ENCODE measurements at regions not wholly inside any gene's neighbourhood (a gene's known extent, or its start where the extent isn't known, plus 50 kb on each side); places are given as distances from the start of the nearest gene placed in this dataset.

- Histone ChIP-seq H3K36me3 (no peaks in the 10 kb centered on the region), H3K27ac (replicated peaks) (no peak overlapping the region), H3K27me3 (ENCODE audit: low read depth) (no peaks in the 10 kb centered on the region), H3K4me3 (no peak overlapping the region), H3K9me3 (replicated peaks) (no peaks in the 10 kb centered on the region), H3K4me1 (no peaks in the 10 kb centered on the region)
- no peak for DNase-seq
- intact Hi-C loops (cut with micrococcal nuclease) = no loop called here
- TF ChIP-seq, protein P1, sequence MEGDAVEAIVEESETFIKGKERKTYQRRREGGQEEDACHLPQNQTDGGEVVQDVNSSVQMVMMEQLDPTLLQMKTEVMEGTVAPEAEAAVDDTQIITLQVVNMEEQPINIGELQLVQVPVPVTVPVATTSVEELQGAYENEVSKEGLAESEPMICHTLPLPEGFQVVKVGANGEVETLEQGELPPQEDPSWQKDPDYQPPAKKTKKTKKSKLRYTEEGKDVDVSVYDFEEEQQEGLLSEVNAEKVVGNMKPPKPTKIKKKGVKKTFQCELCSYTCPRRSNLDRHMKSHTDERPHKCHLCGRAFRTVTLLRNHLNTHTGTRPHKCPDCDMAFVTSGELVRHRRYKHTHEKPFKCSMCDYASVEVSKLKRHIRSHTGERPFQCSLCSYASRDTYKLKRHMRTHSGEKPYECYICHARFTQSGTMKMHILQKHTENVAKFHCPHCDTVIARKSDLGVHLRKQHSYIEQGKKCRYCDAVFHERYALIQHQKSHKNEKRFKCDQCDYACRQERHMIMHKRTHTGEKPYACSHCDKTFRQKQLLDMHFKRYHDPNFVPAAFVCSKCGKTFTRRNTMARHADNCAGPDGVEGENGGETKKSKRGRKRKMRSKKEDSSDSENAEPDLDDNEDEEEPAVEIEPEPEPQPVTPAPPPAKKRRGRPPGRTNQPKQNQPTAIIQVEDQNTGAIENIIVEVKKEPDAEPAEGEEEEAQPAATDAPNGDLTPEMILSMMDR (IDR thresholded peaks at IDR 0.05; ENCODE audit: borderline replicate concordance) = no peak
These were observed 701.3 kb downstream of the EDEM1 start for GRCh38 chr3:5888851-5889250.

DNA sequence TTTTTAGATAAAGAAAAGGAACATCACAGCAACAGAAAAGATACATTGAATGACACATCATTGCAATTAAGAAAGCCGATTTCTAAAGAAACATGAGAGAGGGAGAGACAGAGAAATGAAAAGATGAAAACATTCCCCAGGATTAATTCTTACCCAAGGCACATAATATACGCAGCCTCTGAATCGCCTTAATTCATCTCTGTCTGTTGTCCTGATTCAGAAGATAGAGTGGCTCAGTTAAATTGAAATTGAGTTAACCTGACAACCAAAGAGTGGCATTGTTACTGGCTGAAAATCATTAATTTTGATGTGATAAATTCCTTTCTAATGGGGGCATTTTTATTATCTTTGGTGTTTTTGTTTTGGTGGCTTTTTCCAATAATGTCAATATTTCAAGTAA lies 701.9 kb downstream of the EDEM1 start:
- Histone ChIP-seq H3K27me3 (ENCODE audit: low read depth) (no peaks in the 10 kb centered on the region), H3K9me3 (replicated peaks) (no peaks in the 10 kb centered on the region), H3K4me1 (no peaks in the 10 kb centered on the region), H3K4me3 (no peak overlapping the region), H3K27ac (replicated peaks) (no peak overlapping the region), H3K36me3 (no peaks in the 10 kb centered on the region)
- TF ChIP-seq, protein P1 (IDR thresholded peaks at IDR 0.05; ENCODE audit: borderline replicate concordance) = no peak
- no peak for DNase-seq
- intact Hi-C loops (cut with micrococcal nuclease) = no loop called here

DNA sequence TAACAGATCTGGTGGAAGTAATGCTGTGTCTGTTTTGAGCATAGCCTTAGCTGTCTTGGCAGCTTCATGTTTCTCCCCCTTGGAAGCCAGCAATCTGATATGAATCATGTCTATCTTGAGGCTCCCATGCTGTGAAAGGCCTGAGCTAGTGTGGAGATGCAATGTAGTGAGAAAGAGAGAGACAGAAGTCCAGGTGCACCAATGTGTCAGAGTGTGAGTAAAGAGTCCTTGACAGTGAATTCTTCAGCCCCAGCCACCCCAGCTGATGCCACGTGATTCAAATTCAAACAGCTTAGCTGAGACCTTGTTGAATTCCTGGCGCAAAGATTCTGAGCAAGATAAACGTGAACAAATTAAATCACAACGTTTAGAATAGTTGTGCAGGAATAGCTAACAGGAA lies 704.2 kb downstream of the EDEM1 start:
- H3K36me3 ChIP-seq = no peaks in the 10 kb centered on the region
- no peaks in the 10 kb centered on the region for H3K9me3 ChIP-seq (replicated peaks)
- H3K4me3 ChIP-seq = no peak overlapping the region
- no peaks in the 10 kb centered on the region for H3K4me1 ChIP-seq
- no peak for DNase-seq
- H3K27me3 ChIP-seq (ENCODE audit: low read depth) = no peaks in the 10 kb centered on the region
- H3K27ac ChIP-seq (replicated peaks) = no peak overlapping the region
- TF ChIP-seq, protein P1 (IDR thresholded peaks at IDR 0.05; ENCODE audit: borderline replicate concordance) = no peak
- intact Hi-C loops (cut with micrococcal nuclease) = no loop called here

DNA sequence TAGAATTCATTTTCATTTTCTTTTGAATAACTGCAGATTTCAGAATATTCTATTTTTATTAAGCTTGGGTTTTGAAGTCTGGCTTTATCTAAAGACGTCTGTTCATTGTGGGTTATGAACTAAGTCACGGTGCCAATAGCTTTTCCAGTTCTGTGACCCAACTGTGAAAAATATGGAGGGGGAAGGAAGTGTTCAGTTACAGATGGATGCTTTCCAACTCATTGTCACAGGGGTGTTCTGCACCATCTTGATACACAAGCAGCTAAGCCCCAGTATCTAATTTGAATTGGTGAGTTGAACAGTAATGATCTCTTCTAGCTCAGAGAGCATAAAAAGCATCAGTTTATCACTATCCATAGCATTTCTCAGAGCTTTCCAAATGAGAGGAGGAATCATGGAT lies 710.6 kb downstream of the EDEM1 start:
- no peak for DNase-seq
- no peaks in the 10 kb centered on the region for H3K4me1 ChIP-seq
- H3K36me3 ChIP-seq = no peaks in the 10 kb centered on the region
- H3K4me3 ChIP-seq = no peak overlapping the region
- H3K27me3 ChIP-seq (ENCODE audit: low read depth) = no peaks in the 10 kb centered on the region
- H3K27ac ChIP-seq (replicated peaks) = no peak overlapping the region
- intact Hi-C loops (cut with micrococcal nuclease) = no loop called here
- no peaks in the 10 kb centered on the region for H3K9me3 ChIP-seq (replicated peaks)
- TF ChIP-seq, protein P1 (IDR thresholded peaks at IDR 0.05; ENCODE audit: borderline replicate concordance) = no peak

DNA sequence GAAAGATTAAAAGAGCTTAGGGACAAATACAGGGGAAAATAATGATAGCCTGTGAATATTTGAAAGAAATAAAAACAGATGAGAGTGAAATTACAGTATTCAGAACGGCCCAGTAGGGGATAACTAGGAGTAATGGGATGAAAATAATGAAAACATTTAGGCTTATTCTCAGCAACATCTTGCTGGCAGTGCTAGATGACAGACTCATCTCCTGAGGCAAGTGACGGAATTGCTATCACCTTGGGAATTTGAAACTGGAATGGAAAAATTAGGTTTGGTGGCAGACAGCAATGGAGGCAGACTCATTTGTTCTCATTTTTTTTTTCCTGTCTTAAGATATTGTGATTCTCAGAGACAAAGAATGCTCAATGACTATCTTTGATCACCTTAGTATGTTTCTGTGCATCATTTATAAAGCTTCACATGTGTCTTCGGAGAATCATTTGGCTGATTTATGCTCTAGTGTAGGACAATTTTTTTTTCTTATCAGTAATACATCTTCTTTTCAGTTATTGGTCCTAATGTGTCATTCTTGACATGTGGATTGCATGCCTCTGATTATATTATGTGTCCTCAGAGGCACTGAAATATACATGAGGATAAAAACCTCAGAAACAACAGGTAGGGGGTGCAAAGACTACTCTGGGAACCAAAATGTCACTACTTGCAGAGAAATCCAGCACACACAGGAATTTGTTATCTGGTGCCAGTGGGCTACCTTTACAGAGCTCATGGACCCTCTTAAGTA lies 711.7 kb downstream of the EDEM1 start:
- no peak overlapping the region for H3K4me3 ChIP-seq
- H3K9me3 ChIP-seq (replicated peaks) = peaks cover 7% of the 10 kb centered on the region
- intact Hi-C loops (cut with micrococcal nuclease) = no loop called here
- no peak for DNase-seq
- TF ChIP-seq, protein P1 (IDR thresholded peaks at IDR 0.05; ENCODE audit: borderline replicate concordance) = no peak
- no peak overlapping the region for H3K27ac ChIP-seq (replicated peaks)
- H3K27me3 ChIP-seq (ENCODE audit: low read depth) = no peaks in the 10 kb centered on the region
- no peaks in the 10 kb centered on the region for H3K4me1 ChIP-seq
- no peaks in the 10 kb centered on the region for H3K36me3 ChIP-seq

All from left ventricle myocardium inferior (tissue), 1 donor.